WTC11 (cell line): ENCODE measurements at regions not wholly inside any gene's neighbourhood (a gene's known extent, or its start where the extent isn't known, plus 50 kb on each side); places are given as distances from the start of the nearest gene placed in this dataset.

Experiments
- ATAC-seq: fragments of 200-7000 bp; cut with Tn5 transposase; 2 replicates; pipeline ENCODE4 v1.10.0; 2021; ENCODE audit warnings: mild to moderate bottlenecking, moderate library complexity
- CTCF ChIA-PET: fragments of 300-600 bp; sonication (Branson Sonifier 250); formaldehyde crosslinking; loops from one replicate; lab custom pipeline; 2021; ENCODE audit warnings: antibody characterized with exemption; lab: Charles Lee
- POLR2A ChIA-PET: fragments of 350-600 bp; sonication (Branson Sonifier 250); formaldehyde crosslinking; loops from one replicate; lab custom pipeline; 2021; ENCODE audit warnings: antibody characterized with exemption; lab: Charles Lee
- DNase-seq: peaks from one replicate; pipeline ENCODE4 v3.0.0; 2021; ENCODE audit warnings: low spot score
- H3K27ac Mint-ChIP-seq: 2 replicates; pipeline ENCODE4 v1.8.0; 2021; ENCODE audit warnings: mixed read lengths
- H3K27me3 Mint-ChIP-seq: 2 replicates; pipeline ENCODE4 v1.8.0; 2021; ENCODE audit warnings: low read depth, mild to moderate bottlenecking, moderate library complexity, mixed read lengths
- H3K36me3 Mint-ChIP-seq: 2 replicates; pipeline ENCODE4 v1.8.0; 2021; ENCODE audit warnings: mixed read lengths
- H3K4me1 Mint-ChIP-seq: 2 replicates; pipeline ENCODE4 v1.8.0; 2022; ENCODE audit warnings: mixed read lengths
- H3K4me3 Mint-ChIP-seq: 2 replicates; pipeline ENCODE4 v1.8.0; 2021; ENCODE audit warnings: mild to moderate bottlenecking, moderate library complexity, mixed read lengths
- H3K9me3 Mint-ChIP-seq: 2 replicates; pipeline ENCODE4 v1.8.0; 2021; ENCODE audit warnings: mixed read lengths
- CREB1 ChIP-seq: sonication (generic); formaldehyde crosslinking; IDR thresholded peaks from 2 replicates; pipeline ENCODE4 v1.8.0; 2023; ENCODE audit warnings: mild to moderate bottlenecking, missing genetic modification reagents
- ELF4 ChIP-seq: sonication (generic); formaldehyde crosslinking; IDR thresholded peaks from 2 replicates; pipeline ENCODE4 v1.8.1; 2022; ENCODE audit warnings: low read depth, mild to moderate bottlenecking, moderate library complexity, missing genetic modification reagents
- FOXJ3 ChIP-seq: sonication (generic); formaldehyde crosslinking; IDR thresholded peaks from 2 replicates; pipeline ENCODE4 v1.9.0; 2021; ENCODE audit warnings: missing genetic modification reagents, mild to moderate bottlenecking, borderline replicate concordance
- JAZF1 ChIP-seq: fragments of 250-450 bp; sonication (Bioruptor Pico); IDR thresholded peaks from 2 replicates; pipeline ENCODE4 v1.9.0; 2021; ENCODE audit warnings: moderate library complexity, mild to moderate bottlenecking, inconsistent platforms
- JUN ChIP-seq: sonication (generic); formaldehyde crosslinking; IDR thresholded peaks from 2 replicates; pipeline ENCODE4 v1.8.0; 2023; ENCODE audit warnings: mild to moderate bottlenecking, missing genetic modification reagents
- NFATC4 ChIP-seq: fragments of 250-450 bp; sonication (Bioruptor Pico); IDR thresholded peaks from 2 replicates; pipeline ENCODE4 v1.9.0; 2021; ENCODE audit warnings: mild to moderate bottlenecking
- NR2C2 ChIP-seq: sonication (generic); formaldehyde crosslinking; IDR thresholded peaks from 2 replicates; pipeline ENCODE4 v1.8.0; 2022; ENCODE audit warnings: mild to moderate bottlenecking, missing genetic modification reagents
- SP1 ChIP-seq: sonication (generic); formaldehyde crosslinking; conservative IDR thresholded peaks from 2 replicates; pipeline ENCODE4 v1.8.1; 2022; ENCODE audit warnings: missing genetic modification reagents
- TCF7 ChIP-seq: sonication (generic); formaldehyde crosslinking; IDR thresholded peaks from 2 replicates; pipeline ENCODE4 v1.8.0; 2022; ENCODE audit warnings: mild to moderate bottlenecking, low read depth, missing genetic modification reagents, moderate library complexity
- TP53 ChIP-seq: sonication (generic); formaldehyde crosslinking; IDR thresholded peaks from 2 replicates; pipeline ENCODE4 v1.8.1; 2023; ENCODE audit warnings: mild to moderate bottlenecking, missing genetic modification reagents
- ZNF121 ChIP-seq: sonication (generic); formaldehyde crosslinking; IDR thresholded peaks from 2 replicates; pipeline ENCODE4 v1.8.0; 2023; ENCODE audit warnings: missing genetic modification reagents
- ZNF232 ChIP-seq: sonication (generic); formaldehyde crosslinking; IDR thresholded peaks from 2 replicates; pipeline ENCODE4 v1.8.0; 2022; ENCODE audit warnings: mild to moderate bottlenecking, missing genetic modification reagents
- ZNF416 ChIP-seq: fragments of 250-450 bp; sonication (Bioruptor Pico); IDR thresholded peaks from 2 replicates; pipeline ENCODE4 v1.9.0; 2021; ENCODE audit warnings: mild to moderate bottlenecking, inconsistent platforms
- TF ChIP-seq, protein P1 (sequence below): sonication (generic); formaldehyde crosslinking; IDR thresholded peaks from 2 replicates; pipeline ENCODE4 v1.8.0; 2023; ENCODE audit warnings: mild to moderate bottlenecking, missing genetic modification reagents
- TF ChIP-seq, protein P2 (sequence below): sonication (generic); formaldehyde crosslinking; IDR thresholded peaks from 2 replicates; pipeline ENCODE4 v1.8.1; 2023; ENCODE audit warnings: mild to moderate bottlenecking, missing genetic modification reagents, moderate library complexity
- TF ChIP-seq, protein P3 (sequence below): fragments of 250-450 bp; sonication (Bioruptor Pico); conservative IDR thresholded peaks from 2 replicates; pipeline ENCODE4 v1.9.0; 2021; ENCODE audit warnings: mild to moderate bottlenecking
- TF ChIP-seq, protein P4 (sequence below): sonication (generic); formaldehyde crosslinking; IDR thresholded peaks from 2 replicates; pipeline ENCODE4 v1.8.1; 2022; ENCODE audit warnings: low read depth, missing genetic modification reagents, borderline replicate concordance
- TF ChIP-seq, protein P5 (sequence below): sonication (generic); formaldehyde crosslinking; IDR thresholded peaks from 2 replicates; pipeline ENCODE4 v1.8.1; 2022; ENCODE audit warnings: mild to moderate bottlenecking, missing genetic modification reagents, moderate library complexity, borderline replicate concordance
- TF ChIP-seq, protein P6 (sequence below): sonication (generic); formaldehyde crosslinking; IDR thresholded peaks from 2 replicates; pipeline ENCODE4 v1.8.1; 2022; ENCODE audit warnings: missing genetic modification reagents, borderline replicate concordance

DNA sequence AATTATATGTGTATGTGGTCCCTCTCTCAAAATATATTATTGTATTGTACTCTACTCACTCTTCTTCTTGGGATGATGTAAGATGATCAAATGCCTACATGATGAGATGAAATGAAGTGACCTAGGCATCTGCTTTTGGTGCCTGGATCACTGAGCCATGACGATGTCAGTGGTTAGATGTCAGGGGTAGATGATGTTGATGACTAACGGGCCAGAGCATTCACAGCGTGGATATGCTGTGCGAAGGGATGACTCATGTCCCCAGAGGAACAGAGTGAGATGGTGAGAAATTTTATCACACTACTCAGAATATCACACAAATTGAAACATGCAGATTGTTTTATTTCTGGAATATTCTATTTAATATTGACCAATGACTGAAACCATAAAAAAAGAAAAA is 233.9 kb upstream of the CADM2 start:
- H3K4me1 Mint-ChIP-seq = peaks cover 8% of the 10 kb centered on the region
- no peak overlapping the region for H3K4me3 Mint-ChIP-seq
- no peaks in the 10 kb centered on the region for H3K27me3 Mint-ChIP-seq
- H3K27ac Mint-ChIP-seq = no peak overlapping the region
- DNase-seq (no peak), ATAC-seq (no peak)
- peaks cover 10% of the 10 kb centered on the region; the same call in 1 of the 2 replicates for H3K9me3 Mint-ChIP-seq
- ChIA-PET CTCF (no interaction called here), POLR2A (no interaction called here)
- no peaks in the 10 kb centered on the region for H3K36me3 Mint-ChIP-seq
- TF ChIP-seq, protein P1, sequence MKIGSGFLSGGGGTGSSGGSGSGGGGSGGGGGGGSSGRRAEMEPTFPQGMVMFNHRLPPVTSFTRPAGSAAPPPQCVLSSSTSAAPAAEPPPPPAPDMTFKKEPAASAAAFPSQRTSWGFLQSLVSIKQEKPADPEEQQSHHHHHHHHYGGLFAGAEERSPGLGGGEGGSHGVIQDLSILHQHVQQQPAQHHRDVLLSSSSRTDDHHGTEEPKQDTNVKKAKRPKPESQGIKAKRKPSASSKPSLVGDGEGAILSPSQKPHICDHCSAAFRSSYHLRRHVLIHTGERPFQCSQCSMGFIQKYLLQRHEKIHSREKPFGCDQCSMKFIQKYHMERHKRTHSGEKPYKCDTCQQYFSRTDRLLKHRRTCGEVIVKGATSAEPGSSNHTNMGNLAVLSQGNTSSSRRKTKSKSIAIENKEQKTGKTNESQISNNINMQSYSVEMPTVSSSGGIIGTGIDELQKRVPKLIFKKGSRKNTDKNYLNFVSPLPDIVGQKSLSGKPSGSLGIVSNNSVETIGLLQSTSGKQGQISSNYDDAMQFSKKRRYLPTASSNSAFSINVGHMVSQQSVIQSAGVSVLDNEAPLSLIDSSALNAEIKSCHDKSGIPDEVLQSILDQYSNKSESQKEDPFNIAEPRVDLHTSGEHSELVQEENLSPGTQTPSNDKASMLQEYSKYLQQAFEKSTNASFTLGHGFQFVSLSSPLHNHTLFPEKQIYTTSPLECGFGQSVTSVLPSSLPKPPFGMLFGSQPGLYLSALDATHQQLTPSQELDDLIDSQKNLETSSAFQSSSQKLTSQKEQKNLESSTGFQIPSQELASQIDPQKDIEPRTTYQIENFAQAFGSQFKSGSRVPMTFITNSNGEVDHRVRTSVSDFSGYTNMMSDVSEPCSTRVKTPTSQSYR = no peak
- TF ChIP-seq TCF7 (CRISPR knock-in tag) (no peak), NFATC4 (CRISPR knock-in tag) (no peak), TP53 (CRISPR knock-in tag) (no peak), CREB1 (CRISPR knock-in tag) (no peak), JAZF1 (CRISPR knock-in tag) (no peak), FOXJ3 (CRISPR knock-in tag) (no peak), JUN (CRISPR knock-in tag) (no peak), ZNF121 (CRISPR knock-in tag) (no peak), NR2C2 (no peak), SP1 (CRISPR knock-in tag) (no peak), ZNF416 (no peak), ELF4 (CRISPR knock-in tag) (no peak), ZNF232 (CRISPR knock-in tag) (no peak)
- TF ChIP-seq, protein P2, sequence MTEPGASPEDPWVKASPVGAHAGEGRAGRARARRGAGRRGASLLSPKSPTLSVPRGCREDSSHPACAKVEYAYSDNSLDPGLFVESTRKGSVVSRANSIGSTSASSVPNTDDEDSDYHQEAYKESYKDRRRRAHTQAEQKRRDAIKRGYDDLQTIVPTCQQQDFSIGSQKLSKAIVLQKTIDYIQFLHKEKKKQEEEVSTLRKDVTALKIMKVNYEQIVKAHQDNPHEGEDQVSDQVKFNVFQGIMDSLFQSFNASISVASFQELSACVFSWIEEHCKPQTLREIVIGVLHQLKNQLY = no peak
- TF ChIP-seq, protein P3, sequence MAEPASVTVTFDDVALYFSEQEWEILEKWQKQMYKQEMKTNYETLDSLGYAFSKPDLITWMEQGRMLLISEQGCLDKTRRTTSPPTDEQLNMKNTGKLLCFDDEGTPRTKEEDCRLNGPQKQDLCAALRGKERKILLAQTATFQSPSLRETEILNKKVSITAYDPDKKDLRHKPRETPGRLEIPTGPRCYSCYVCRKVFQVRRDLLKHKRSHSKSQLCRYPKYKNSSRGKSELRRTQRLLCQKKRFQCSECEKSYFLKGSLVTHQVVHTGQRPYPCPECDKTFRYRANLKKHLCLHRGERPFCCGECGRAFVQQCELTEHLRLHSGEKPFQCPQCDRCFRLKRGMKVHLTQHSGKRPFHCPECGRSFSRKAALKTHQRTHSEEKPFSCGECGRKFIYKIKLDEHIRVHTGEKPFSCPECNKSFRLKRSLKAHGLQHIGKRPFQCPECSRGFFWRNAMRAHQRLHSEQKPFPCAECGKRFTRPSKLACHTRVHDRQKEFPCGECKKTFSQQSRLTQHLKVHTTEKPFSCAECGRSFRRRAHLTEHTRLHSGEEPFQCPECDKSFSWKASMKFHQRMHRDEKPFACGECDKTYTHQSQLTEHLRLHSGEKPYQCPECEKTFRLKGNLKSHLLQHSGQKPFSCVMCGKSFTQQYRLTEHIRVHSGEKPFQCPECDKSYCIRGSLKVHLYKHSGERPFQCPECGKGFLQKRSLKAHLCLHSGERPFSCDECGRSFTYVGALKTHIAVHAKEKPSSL (CRISPR knock-in tag) = no peak
- TF ChIP-seq, protein P4, sequence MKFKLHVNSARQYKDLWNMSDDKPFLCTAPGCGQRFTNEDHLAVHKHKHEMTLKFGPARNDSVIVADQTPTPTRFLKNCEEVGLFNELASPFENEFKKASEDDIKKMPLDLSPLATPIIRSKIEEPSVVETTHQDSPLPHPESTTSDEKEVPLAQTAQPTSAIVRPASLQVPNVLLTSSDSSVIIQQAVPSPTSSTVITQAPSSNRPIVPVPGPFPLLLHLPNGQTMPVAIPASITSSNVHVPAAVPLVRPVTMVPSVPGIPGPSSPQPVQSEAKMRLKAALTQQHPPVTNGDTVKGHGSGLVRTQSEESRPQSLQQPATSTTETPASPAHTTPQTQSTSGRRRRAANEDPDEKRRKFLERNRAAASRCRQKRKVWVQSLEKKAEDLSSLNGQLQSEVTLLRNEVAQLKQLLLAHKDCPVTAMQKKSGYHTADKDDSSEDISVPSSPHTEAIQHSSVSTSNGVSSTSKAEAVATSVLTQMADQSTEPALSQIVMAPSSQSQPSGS = no peak
- TF ChIP-seq, protein P5, sequence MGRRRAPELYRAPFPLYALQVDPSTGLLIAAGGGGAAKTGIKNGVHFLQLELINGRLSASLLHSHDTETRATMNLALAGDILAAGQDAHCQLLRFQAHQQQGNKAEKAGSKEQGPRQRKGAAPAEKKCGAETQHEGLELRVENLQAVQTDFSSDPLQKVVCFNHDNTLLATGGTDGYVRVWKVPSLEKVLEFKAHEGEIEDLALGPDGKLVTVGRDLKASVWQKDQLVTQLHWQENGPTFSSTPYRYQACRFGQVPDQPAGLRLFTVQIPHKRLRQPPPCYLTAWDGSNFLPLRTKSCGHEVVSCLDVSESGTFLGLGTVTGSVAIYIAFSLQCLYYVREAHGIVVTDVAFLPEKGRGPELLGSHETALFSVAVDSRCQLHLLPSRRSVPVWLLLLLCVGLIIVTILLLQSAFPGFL (CRISPR knock-in tag) = no peak
- TF ChIP-seq, protein P6, sequence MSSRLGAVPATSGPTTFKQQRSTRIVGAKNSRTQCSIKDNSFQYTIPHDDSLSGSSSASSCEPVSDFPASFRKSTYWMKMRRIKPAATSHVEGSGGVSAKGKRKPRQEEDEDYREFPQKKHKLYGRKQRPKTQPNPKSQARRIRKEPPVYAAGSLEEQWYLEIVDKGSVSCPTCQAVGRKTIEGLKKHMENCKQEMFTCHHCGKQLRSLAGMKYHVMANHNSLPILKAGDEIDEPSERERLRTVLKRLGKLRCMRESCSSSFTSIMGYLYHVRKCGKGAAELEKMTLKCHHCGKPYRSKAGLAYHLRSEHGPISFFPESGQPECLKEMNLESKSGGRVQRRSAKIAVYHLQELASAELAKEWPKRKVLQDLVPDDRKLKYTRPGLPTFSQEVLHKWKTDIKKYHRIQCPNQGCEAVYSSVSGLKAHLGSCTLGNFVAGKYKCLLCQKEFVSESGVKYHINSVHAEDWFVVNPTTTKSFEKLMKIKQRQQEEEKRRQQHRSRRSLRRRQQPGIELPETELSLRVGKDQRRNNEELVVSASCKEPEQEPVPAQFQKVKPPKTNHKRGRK (CRISPR knock-in tag) = no peak
- TF ChIP-seq, all 79 proteins: peak for 0
